GM19455 (cell line): ENCODE measurements at regions not wholly inside any gene's neighbourhood (a gene's known extent, or its start where the extent isn't known, plus 50 kb on each side); places are given as distances from the start of the nearest gene placed in this dataset.
"Not testable (repeated sequence)": the region's sequence is repeated elsewhere in the genome, so short reads cannot be mapped to it uniquely, and the experiment has no call there.

Source experiments
- ATAC-seq: cut with Tn5 transposase; IDR thresholded peaks from one replicate; pipeline ENCODE4 v1.9.1; 2021; ENCODE audit not compliant: unreplicated experiment

GRCh38 chr4:181761156-181761555 lies 482.0 kb upstream of the TENM3 start:
- no peak for ATAC-seq

- ATAC-seq, result no peak
These were observed 477.1 kb upstream of the TENM3 start for GRCh38 chr4:181766061-181766548.

- no peak for ATAC-seq
These were observed 472.2 kb upstream of the TENM3 start for GRCh38 chr4:181770971-181771370.

- no peak for ATAC-seq
These were observed 467.9 kb upstream of the TENM3 start for GRCh38 chr4:181775298-181775697.

GRCh38 chr4:181776264-181777054 lies 466.7 kb upstream of the TENM3 start:
- no peak for ATAC-seq

- no peak for ATAC-seq
These were observed 465.7 kb upstream of the TENM3 start for GRCh38 chr4:181777518-181777917.

GRCh38 chr4:181784881-181785280 lies 458.3 kb upstream of the TENM3 start:
- no peak for ATAC-seq

- ATAC-seq, result no peak
These were observed 450.6 kb upstream of the TENM3 start for GRCh38 chr4:181792641-181793040.

GRCh38 chr4:181793096-181793495 lies 450.1 kb upstream of the TENM3 start:
- ATAC-seq, result no peak

- ATAC-seq, result no peak
These were observed 446.7 kb upstream of the TENM3 start for GRCh38 chr4:181796502-181796901.

- no peak for ATAC-seq
These were observed 444.7 kb upstream of the TENM3 start for GRCh38 chr4:181798536-181798935.

GRCh38 chr4:181799561-181800069 lies 443.6 kb upstream of the TENM3 start:
- no peak for ATAC-seq

GRCh38 chr4:181802207-181802606 lies 441.0 kb upstream of the TENM3 start:
- ATAC-seq, result no peak

GRCh38 chr4:181807771-181808170 lies 435.4 kb upstream of the TENM3 start:
- ATAC-seq, result no peak

- no peak for ATAC-seq
These were observed 432.5 kb upstream of the TENM3 start for GRCh38 chr4:181810711-181811110.

GRCh38 chr4:181811550-181811949 lies 431.7 kb upstream of the TENM3 start:
- ATAC-seq, result not testable (repeated sequence)

- ATAC-seq, result no peak
These were observed 423.3 kb upstream of the TENM3 start for GRCh38 chr4:181819946-181820345.

GRCh38 chr4:181820553-181820952 lies 422.6 kb upstream of the TENM3 start:
- ATAC-seq, result no peak

- no peak for ATAC-seq
These were observed 421.9 kb upstream of the TENM3 start for GRCh38 chr4:181821039-181822004.

GRCh38 chr4:181822005-181822375 lies 421.2 kb upstream of the TENM3 start:
- no peak for ATAC-seq

GRCh38 chr4:181823183-181823582 lies 420.0 kb upstream of the TENM3 start:
- no peak for ATAC-seq

- ATAC-seq, result no peak
These were observed 419.6 kb upstream of the TENM3 start for GRCh38 chr4:181823645-181824044.
